NB4 (cell line): ENCODE measurements at regions not wholly inside any gene's neighbourhood (a gene's known extent, or its start where the extent isn't known, plus 50 kb on each side); places are given as distances from the start of the nearest gene placed in this dataset.

Experiments used
- MAX ChIP-seq: IDR thresholded peaks from 2 replicates; pipeline ENCODE4 v1.6.1; 2011; ENCODE audit warnings: low read depth, low read length
- POLR2A ChIP-seq: IDR thresholded peaks from 2 replicates; pipeline ENCODE4 v1.6.1; 2011; ENCODE audit warnings: mild to moderate bottlenecking; ENCODE audit not compliant: insufficient read length; ENCODE audit errors: extremely low read depth
- TF ChIP-seq, protein P1 (sequence below): IDR thresholded peaks from one replicate; pipeline ENCODE4 v1.5.1; 2012; ENCODE audit warnings: low read depth, low read length

GRCh38 chr10:33833566-33833965 is 499.1 kb upstream of the NRP1 start:
- TF ChIP-seq, protein P1, sequence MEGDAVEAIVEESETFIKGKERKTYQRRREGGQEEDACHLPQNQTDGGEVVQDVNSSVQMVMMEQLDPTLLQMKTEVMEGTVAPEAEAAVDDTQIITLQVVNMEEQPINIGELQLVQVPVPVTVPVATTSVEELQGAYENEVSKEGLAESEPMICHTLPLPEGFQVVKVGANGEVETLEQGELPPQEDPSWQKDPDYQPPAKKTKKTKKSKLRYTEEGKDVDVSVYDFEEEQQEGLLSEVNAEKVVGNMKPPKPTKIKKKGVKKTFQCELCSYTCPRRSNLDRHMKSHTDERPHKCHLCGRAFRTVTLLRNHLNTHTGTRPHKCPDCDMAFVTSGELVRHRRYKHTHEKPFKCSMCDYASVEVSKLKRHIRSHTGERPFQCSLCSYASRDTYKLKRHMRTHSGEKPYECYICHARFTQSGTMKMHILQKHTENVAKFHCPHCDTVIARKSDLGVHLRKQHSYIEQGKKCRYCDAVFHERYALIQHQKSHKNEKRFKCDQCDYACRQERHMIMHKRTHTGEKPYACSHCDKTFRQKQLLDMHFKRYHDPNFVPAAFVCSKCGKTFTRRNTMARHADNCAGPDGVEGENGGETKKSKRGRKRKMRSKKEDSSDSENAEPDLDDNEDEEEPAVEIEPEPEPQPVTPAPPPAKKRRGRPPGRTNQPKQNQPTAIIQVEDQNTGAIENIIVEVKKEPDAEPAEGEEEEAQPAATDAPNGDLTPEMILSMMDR: no peak
- TF ChIP-seq POLR2A (no peak), MAX (no peak)
